ENCODE measurements at regions not wholly inside any gene's neighbourhood (a gene's known extent, or its start where the extent isn't known, plus 50 kb on each side); places are given as distances from the start of the nearest gene placed in this dataset.

GRCh38 chr4:126916626-126917140 is 716.1 kb upstream of the INTU start:
- no peak for TF ChIP-seq CTCF (IDR thresholded peaks at IDR 0.05; ENCODE audit: low read depth, low read length, missing input control)
- no peak for TF ChIP-seq SP1 (IDR thresholded peaks at IDR 0.05)
- no peak for TF ChIP-seq FOXA1 (IDR thresholded peaks at IDR 0.05)
- TF ChIP-seq ZBTB33 (IDR thresholded peaks at IDR 0.05): no peak
- TF ChIP-seq MAX (IDR thresholded peaks at IDR 0.05): no peak
- TF ChIP-seq JUND (IDR thresholded peaks at IDR 0.05): no peak
- peak in 1 of 2 donors; percentile 12 for TF ChIP-seq RXRA (IDR thresholded peaks at IDR 0.05)
- no peak for TF ChIP-seq REST (IDR thresholded peaks at IDR 0.05)
- TF ChIP-seq HNF4G (IDR thresholded peaks at IDR 0.05): no peak
- no peak for TF ChIP-seq TAF1 (conservative IDR thresholded peaks at IDR 0.05)
- TF ChIP-seq EGR1 (IDR thresholded peaks at IDR 0.05; ENCODE audit: low read depth in 2 of 2): no peak
- peak in 1 of 2 donors; percentile 19 for TF ChIP-seq RAD21 (IDR thresholded peaks at IDR 0.05)
